Left ventricle myocardium inferior (tissue), 1 donor: ENCODE measurements at regions not wholly inside any gene's neighbourhood (a gene's known extent, or its start where the extent isn't known, plus 50 kb on each side); places are given as distances from the start of the nearest gene placed in this dataset.

Experiments
- DNase-seq: peaks from one replicate; pipeline ENCODE4 v3.0.0-alpha.2; 2020
- H3K27ac ChIP-seq: fragments of 200-600 bp; replicated peaks from 2 replicates; pipeline ENCODE4 v1.8.0; 2021
- H3K27me3 ChIP-seq: fragments of 200-600 bp; 2 replicates; pipeline ENCODE4 v1.8.0; 2021; ENCODE audit warnings: low read depth
- H3K36me3 ChIP-seq: fragments of 200-600 bp; 2 replicates; pipeline ENCODE4 v1.8.0; 2021
- H3K4me1 ChIP-seq: fragments of 200-600 bp; 2 replicates; pipeline ENCODE4 v1.8.0; 2021
- H3K4me3 ChIP-seq: fragments of 200-600 bp; 2 replicates; pipeline ENCODE4 v1.8.0; 2021; ENCODE audit warnings: mild to moderate bottlenecking, moderate library complexity
- H3K9me3 ChIP-seq: fragments of 200-600 bp; replicated peaks from 2 replicates; pipeline ENCODE4 v1.8.0; 2021
- CTCF ChIP-seq: fragments of 200-600 bp; IDR thresholded peaks from 2 replicates; pipeline ENCODE4 v1.8.0; 2021; ENCODE audit warnings: antibody characterized with exemption, mild to moderate bottlenecking, borderline replicate concordance
- intact Hi-C: fragments of 100-400 bp; cut with micrococcal nuclease; formaldehyde crosslinking; loops from one replicate; pipeline ENCODE4 v1.11.0; 2022
- donor health status: DM: no; HTN: yes; CAD: no; lungs with severe emphysema.

- peaks cover 10% of the 10 kb centered on the region for H3K4me1 ChIP-seq
- H3K27me3 ChIP-seq: no peaks in the 10 kb centered on the region
- no peak overlapping the region for H3K27ac ChIP-seq
- TF ChIP-seq CTCF: no peak
- H3K36me3 ChIP-seq: no peaks in the 10 kb centered on the region
- peaks cover 14% of the 10 kb centered on the region for H3K9me3 ChIP-seq
- H3K4me3 ChIP-seq: no peak overlapping the region
- DNase-seq: no peak
- intact Hi-C loops: no loop called here
Measured at GRCh38 chr9:89721971-89722530, 117.2 kb downstream of the GADD45G start.

- peaks cover 10% of the 10 kb centered on the region for H3K4me1 ChIP-seq
Measured at GRCh38 chr9:89722712-89723111, 117.9 kb downstream of the GADD45G start.

GRCh38 chr9:89723469-89724100 is 118.8 kb downstream of the GADD45G start:
- DNase-seq: no peak
- Histone ChIP-seq H3K27me3 (no peaks in the 10 kb centered on the region), H3K36me3 (no peaks in the 10 kb centered on the region), H3K4me1 (peaks cover 6% of the 10 kb centered on the region), H3K27ac (no peak overlapping the region), H3K9me3 (peaks cover 8% of the 10 kb centered on the region), H3K4me3 (no peak overlapping the region)
- no peak for TF ChIP-seq CTCF
- intact Hi-C loops: no loop called here

More at GRCh38 chr9:89722712-89723111, 117.9 kb downstream of the GADD45G start:
- H3K27ac ChIP-seq: no peak overlapping the region
- H3K4me3 ChIP-seq: no peak overlapping the region
- H3K27me3 ChIP-seq: no peaks in the 10 kb centered on the region
- H3K9me3 ChIP-seq: peaks cover 10% of the 10 kb centered on the region
- intact Hi-C loops: no loop called here
- no peak for DNase-seq
- no peak for TF ChIP-seq CTCF
- no peaks in the 10 kb centered on the region for H3K36me3 ChIP-seq

GRCh38 chr9:89724659-89725058 is 119.8 kb downstream of the GADD45G start:
- DNase-seq: no peak
- no peak for TF ChIP-seq CTCF
- no peaks in the 10 kb centered on the region for H3K4me1 ChIP-seq
- no peak overlapping the region for H3K4me3 ChIP-seq
- no peaks in the 10 kb centered on the region for H3K36me3 ChIP-seq
- H3K27ac ChIP-seq: no peak overlapping the region
- H3K9me3 ChIP-seq: peaks cover 5% of the 10 kb centered on the region
- intact Hi-C loops: no loop called here
- H3K27me3 ChIP-seq: no peaks in the 10 kb centered on the region

GRCh38 chr9:89725271-89725670 is 120.5 kb downstream of the GADD45G start:
- intact Hi-C loops: no loop called here
- Histone ChIP-seq H3K4me1 (no peaks in the 10 kb centered on the region), H3K27me3 (no peaks in the 10 kb centered on the region), H3K36me3 (no peaks in the 10 kb centered on the region), H3K27ac (no peak overlapping the region), H3K9me3 (no peaks in the 10 kb centered on the region), H3K4me3 (no peak overlapping the region)
- DNase-seq: no peak
- no peak for TF ChIP-seq CTCF
